SK-N-SH treated with all-trans-retinoic acid at 6 μM for 48 hours (cell line): ENCODE measurements at regions not wholly inside any gene's neighbourhood (a gene's known extent, or its start where the extent isn't known, plus 50 kb on each side); places are given as distances from the start of the nearest gene placed in this dataset.

Experiments used
- ATAC-seq: fragments of 200-7000 bp; cut with Tn5 transposase; 3 replicates; pipeline ENCODE4 v1.9.1; 2020; ENCODE audit warnings: mild to moderate bottlenecking, moderate library complexity
- ARNTL ChIP-seq: fragments of 450-650 bp; formaldehyde crosslinking; IDR thresholded peaks from 2 replicates; pipeline ENCODE4 v1.5.0; 2020; ENCODE audit warnings: low read depth, mild to moderate bottlenecking, moderate library complexity, borderline replicate concordance
- CSDC2 ChIP-seq: fragments of 250-450 bp; sonication (Bioruptor Pico); IDR thresholded peaks from 2 replicates; pipeline ENCODE4 v1.5.0; 2020; ENCODE audit warnings: mild to moderate bottlenecking, moderate library complexity
- ESRRG ChIP-seq: fragments of 250-450 bp; sonication (Bioruptor Pico); IDR thresholded peaks from 2 replicates; pipeline ENCODE4 v1.6.1; 2021; ENCODE audit warnings: mild to moderate bottlenecking
- GLIS3 ChIP-seq: fragments of 250-450 bp; sonication (Bioruptor Pico); IDR thresholded peaks from 2 replicates; pipeline ENCODE4 v1.5.0; 2020; ENCODE audit warnings: mild to moderate bottlenecking, moderate library complexity
- ISL1 ChIP-seq: fragments of 250-450 bp; sonication (Bioruptor Pico); IDR thresholded peaks from 2 replicates; pipeline ENCODE4 v2.1.2; 2022; ENCODE audit warnings: mild to moderate bottlenecking, moderate library complexity
- OSR1 ChIP-seq: fragments of 250-450 bp; sonication (Bioruptor Pico); IDR thresholded peaks from 2 replicates; pipeline ENCODE4 v1.8.0; 2022; ENCODE audit warnings: moderate library complexity, mild to moderate bottlenecking, inconsistent platforms
- PPARA ChIP-seq: fragments of 250-450 bp; sonication (Bioruptor Pico); IDR thresholded peaks from 2 replicates; pipeline ENCODE4 v1.5.0; 2020; ENCODE audit warnings: mild to moderate bottlenecking, borderline replicate concordance
- RARB ChIP-seq: fragments of 250-450 bp; sonication (Bioruptor Pico); IDR thresholded peaks from 2 replicates; pipeline ENCODE4 v1.8.0; 2021; ENCODE audit warnings: mild to moderate bottlenecking, moderate library complexity
- TCF4 ChIP-seq: fragments of 250-450 bp; sonication (Bioruptor Pico); IDR thresholded peaks from 2 replicates; pipeline ENCODE4 v1.8.0; 2021; ENCODE audit warnings: mild to moderate bottlenecking, moderate library complexity, borderline replicate concordance
- TSHZ2 ChIP-seq: fragments of 250-450 bp; sonication (Bioruptor Pico); IDR thresholded peaks from 2 replicates; pipeline ENCODE4 v1.5.0; 2020; ENCODE audit warnings: mild to moderate bottlenecking, moderate library complexity
- ZC3H10 ChIP-seq: fragments of 250-450 bp; sonication (Bioruptor Pico); IDR thresholded peaks from 2 replicates; pipeline ENCODE4 v1.5.1; 2021; ENCODE audit warnings: mild to moderate bottlenecking, moderate library complexity
- ZFP3 ChIP-seq: fragments of 250-450 bp; sonication (Bioruptor Pico); IDR thresholded peaks from 2 replicates; pipeline ENCODE4 v1.5.0; 2020; ENCODE audit warnings: mild to moderate bottlenecking, moderate library complexity
- ZFP30 ChIP-seq: fragments of 450-650 bp; formaldehyde crosslinking; IDR thresholded peaks from 2 replicates; pipeline ENCODE4 v1.5.0; 2022; ENCODE audit warnings: mild to moderate bottlenecking, moderate library complexity
- ZNF565 ChIP-seq: fragments of 450-650 bp; formaldehyde crosslinking; conservative IDR thresholded peaks from 2 replicates; pipeline ENCODE4 v1.5.0; 2020; ENCODE audit warnings: low read depth, mild to moderate bottlenecking, moderate library complexity
- ZNF8 ChIP-seq: fragments of 450-650 bp; formaldehyde crosslinking; IDR thresholded peaks from 2 replicates; pipeline ENCODE4 v1.5.0; 2020; ENCODE audit warnings: mild to moderate bottlenecking, moderate library complexity
- TF ChIP-seq, protein P1 (sequence below): fragments of 250-450 bp; sonication (Bioruptor Pico); IDR thresholded peaks from 2 replicates; pipeline ENCODE4 v1.8.0; 2020; ENCODE audit warnings: mild to moderate bottlenecking, moderate library complexity, borderline replicate concordance
- TF ChIP-seq, protein P2 (sequence below): fragments of 250-450 bp; sonication (Bioruptor Pico); IDR thresholded peaks from 2 replicates; pipeline ENCODE4 v1.5.1; 2020; ENCODE audit warnings: low read depth, mild to moderate bottlenecking, moderate library complexity

- TF ChIP-seq, protein P1, sequence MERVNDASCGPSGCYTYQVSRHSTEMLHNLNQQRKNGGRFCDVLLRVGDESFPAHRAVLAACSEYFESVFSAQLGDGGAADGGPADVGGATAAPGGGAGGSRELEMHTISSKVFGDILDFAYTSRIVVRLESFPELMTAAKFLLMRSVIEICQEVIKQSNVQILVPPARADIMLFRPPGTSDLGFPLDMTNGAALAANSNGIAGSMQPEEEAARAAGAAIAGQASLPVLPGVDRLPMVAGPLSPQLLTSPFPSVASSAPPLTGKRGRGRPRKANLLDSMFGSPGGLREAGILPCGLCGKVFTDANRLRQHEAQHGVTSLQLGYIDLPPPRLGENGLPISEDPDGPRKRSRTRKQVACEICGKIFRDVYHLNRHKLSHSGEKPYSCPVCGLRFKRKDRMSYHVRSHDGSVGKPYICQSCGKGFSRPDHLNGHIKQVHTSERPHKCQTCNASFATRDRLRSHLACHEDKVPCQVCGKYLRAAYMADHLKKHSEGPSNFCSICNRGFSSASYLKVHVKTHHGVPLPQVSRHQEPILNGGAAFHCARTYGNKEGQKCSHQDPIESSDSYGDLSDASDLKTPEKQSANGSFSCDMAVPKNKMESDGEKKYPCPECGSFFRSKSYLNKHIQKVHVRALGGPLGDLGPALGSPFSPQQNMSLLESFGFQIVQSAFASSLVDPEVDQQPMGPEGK: no peak
- TF ChIP-seq GLIS3 (CRISPR knock-in tag) (no peak), PPARA (CRISPR knock-in tag) (no peak), ZNF565 (CRISPR knock-in tag) (no peak), ZNF8 (CRISPR knock-in tag) (no peak), ZC3H10 (no peak), ARNTL (CRISPR knock-in tag) (no peak)
- ATAC-seq: no peak
Measured at GRCh38 chr6:117025310-117025709, 148.3 kb downstream of the RFX6 start.

GRCh38 chr6:117028256-117028655, 151.2 kb downstream of the RFX6 start:
- no peak for ATAC-seq
- TF ChIP-seq ISL1 (CRISPR knock-in tag): no peak
- no peak for TF ChIP-seq ZFP3
- no peak for TF ChIP-seq ARNTL (CRISPR knock-in tag)
- TF ChIP-seq, all 23 proteins: peak for 0

DNA sequence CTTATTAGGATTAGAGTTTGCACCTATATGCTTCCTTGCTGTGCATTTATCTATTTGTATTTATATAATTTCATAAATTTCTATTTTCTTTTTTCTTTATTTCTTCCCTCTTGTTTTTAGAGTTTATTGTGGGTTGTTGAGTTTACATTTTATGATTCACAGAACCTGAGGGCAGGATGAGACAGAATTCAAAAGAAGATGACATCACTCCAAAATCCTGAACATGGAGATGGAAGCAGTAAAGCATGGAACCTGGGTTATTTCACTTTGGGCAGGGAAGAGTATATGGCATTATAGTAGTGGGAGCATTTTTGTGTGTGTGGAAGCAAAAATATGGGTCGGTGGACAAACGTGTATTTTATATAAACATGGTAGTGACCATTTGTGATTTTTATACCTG, 157.5 kb downstream of the RFX6 start:
- ATAC-seq: no peak

DNA sequence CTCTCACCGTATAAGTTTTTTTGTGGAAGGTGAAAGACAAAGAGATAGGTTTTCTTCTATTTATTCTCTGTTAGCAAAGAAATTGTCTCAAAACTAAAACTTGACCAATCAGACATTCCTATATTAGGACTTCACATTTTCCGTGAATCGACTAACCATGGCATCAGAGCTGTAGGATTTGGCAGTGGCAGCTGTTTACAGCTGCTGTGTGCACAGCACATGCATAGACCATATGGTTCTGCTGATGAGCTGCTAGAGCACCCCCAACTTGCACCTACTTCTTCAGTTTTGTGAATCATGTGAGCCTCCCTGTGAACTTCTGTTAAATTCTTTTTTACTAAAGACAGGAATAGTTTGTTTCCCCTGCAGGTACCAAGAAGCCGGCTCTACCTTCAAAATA, 157.9 kb downstream of the RFX6 start:
- no peak for ATAC-seq
- no peak for TF ChIP-seq TCF4 (CRISPR knock-in tag)
- TF ChIP-seq ARNTL (CRISPR knock-in tag): no peak
- TF ChIP-seq ZFP30: no peak
- no peak for TF ChIP-seq ZC3H10
- no peak for TF ChIP-seq ZFP3
- TF ChIP-seq, protein P2, sequence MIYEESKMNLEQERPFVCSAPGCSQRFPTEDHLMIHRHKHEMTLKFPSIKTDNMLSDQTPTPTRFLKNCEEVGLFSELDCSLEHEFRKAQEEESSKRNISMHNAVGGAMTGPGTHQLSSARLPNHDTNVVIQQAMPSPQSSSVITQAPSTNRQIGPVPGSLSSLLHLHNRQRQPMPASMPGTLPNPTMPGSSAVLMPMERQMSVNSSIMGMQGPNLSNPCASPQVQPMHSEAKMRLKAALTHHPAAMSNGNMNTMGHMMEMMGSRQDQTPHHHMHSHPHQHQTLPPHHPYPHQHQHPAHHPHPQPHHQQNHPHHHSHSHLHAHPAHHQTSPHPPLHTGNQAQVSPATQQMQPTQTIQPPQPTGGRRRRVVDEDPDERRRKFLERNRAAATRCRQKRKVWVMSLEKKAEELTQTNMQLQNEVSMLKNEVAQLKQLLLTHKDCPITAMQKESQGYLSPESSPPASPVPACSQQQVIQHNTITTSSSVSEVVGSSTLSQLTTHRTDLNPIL (CRISPR knock-in tag): no peak
- no peak for TF ChIP-seq ZNF565 (CRISPR knock-in tag)
- no peak for TF ChIP-seq ISL1 (CRISPR knock-in tag)
- TF ChIP-seq, protein P1: no peak
- no peak for TF ChIP-seq ESRRG (CRISPR knock-in tag)
- no peak for TF ChIP-seq OSR1 (CRISPR knock-in tag)
- TF ChIP-seq CSDC2: no peak

More for the DNA sequence above, 157.5 kb downstream of the RFX6 start:
- TF ChIP-seq OSR1 (CRISPR knock-in tag) (no peak), TSHZ2 (CRISPR knock-in tag) (no peak), RARB (CRISPR knock-in tag) (no peak), CSDC2 (no peak), ZFP30 (no peak), ARNTL (CRISPR knock-in tag) (no peak)
- TF ChIP-seq, protein P1: no peak
- TF ChIP-seq, protein P2 (CRISPR knock-in tag): no peak
